ENCODE measurements at regions not wholly inside any gene's neighbourhood (a gene's known extent, or its start where the extent isn't known, plus 50 kb on each side); places are given as distances from the start of the nearest gene placed in this dataset.
"Not testable (repeated sequence)": the region's sequence is repeated elsewhere in the genome, so short reads cannot be mapped to it uniquely, and the experiment has no call there.

DNA sequence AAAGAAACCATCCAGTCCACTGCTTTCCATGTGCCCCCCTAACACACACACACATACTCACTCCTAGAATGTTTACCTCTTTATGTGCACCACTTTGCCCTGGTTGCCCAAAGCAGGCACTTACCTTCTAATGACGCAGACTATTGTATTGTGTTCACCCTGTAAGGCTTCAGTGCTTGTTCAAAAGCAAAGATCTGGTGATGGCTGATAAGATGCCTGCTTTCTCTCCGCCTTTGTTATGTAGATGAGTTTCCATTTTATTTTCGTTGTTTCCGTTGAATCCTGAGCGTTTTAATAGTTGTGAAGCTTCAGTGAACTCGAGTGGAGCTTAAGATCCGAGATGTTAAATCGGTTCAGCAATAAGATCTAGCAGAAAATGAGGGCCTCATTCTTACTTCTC is 452.7 kb downstream of the TMEM114 start:
- DNase-seq (ENCODE audit: extremely low spot score, unreplicated experiment), result no peak
- no peaks in the 10 kb centered on the region for H3K36me3 Mint-ChIP-seq
- H3K27me3 Mint-ChIP-seq, result peaks cover 6% of the 10 kb centered on the region
- H3K4me1 Mint-ChIP-seq (ENCODE audit: unreplicated experiment), result no peaks in the 10 kb centered on the region
- no peak for TF ChIP-seq CTCF (conservative IDR thresholded peaks at IDR 0.05)
- no peaks in the 10 kb centered on the region for H3K9me3 Mint-ChIP-seq
- H3K4me3 Mint-ChIP-seq, result no peak overlapping the region
- H3K27ac Mint-ChIP-seq, result no peak overlapping the region

DNA sequence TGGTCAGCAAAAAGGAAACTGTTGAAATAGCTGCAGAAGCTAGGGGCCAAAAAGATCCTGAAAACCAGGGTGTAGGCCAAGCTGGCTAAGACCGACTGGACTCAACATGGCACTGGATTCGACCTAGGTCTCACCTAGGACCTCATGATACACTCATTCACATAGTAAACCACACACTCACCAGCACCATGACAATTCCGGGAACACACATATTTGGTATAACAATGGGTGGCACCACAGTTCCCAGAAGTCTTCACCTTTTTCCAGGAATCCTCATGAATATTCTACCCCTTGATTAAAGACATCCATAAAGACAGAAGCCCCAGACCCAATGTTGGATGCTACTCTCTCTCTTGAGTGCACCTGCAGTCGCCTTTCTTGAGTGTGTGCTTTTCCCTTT is 460.1 kb downstream of the TMEM114 start:
- no peaks in the 10 kb centered on the region for H3K9me3 Mint-ChIP-seq
- DNase-seq (ENCODE audit: extremely low spot score, unreplicated experiment), result no peak
- H3K4me3 Mint-ChIP-seq, result no peak overlapping the region
- H3K27me3 Mint-ChIP-seq, result peaks cover 7% of the 10 kb centered on the region
- H3K4me1 Mint-ChIP-seq (ENCODE audit: unreplicated experiment), result no peaks in the 10 kb centered on the region
- TF ChIP-seq CTCF (conservative IDR thresholded peaks at IDR 0.05), result no peak
- H3K36me3 Mint-ChIP-seq, result no peaks in the 10 kb centered on the region
- H3K27ac Mint-ChIP-seq, result no peak overlapping the region

DNA sequence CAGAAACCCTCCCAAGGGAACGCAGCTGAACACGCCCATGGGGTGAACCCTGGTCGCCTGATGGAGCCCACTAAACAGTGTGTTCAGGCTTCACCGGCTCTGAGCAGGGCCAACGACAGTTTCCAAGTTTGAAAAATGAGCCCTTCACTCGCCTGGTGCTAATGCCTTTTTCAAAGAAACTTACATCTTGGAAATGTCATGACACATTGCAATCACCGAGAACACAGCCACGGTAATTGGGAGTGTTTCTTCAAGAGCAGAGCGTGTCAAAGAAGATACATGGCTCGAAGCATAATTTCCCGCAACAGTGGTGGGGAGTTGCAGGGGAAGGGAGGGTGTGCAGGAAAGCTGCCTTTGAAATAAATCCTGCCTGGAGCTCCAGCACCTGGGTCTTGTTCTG is 463.2 kb downstream of the TMEM114 start:
- H3K27me3 Mint-ChIP-seq, result peaks cover 4% of the 10 kb centered on the region
- no peaks in the 10 kb centered on the region for H3K9me3 Mint-ChIP-seq
- TF ChIP-seq CTCF (conservative IDR thresholded peaks at IDR 0.05), result no peak
- no peaks in the 10 kb centered on the region for H3K36me3 Mint-ChIP-seq
- H3K27ac Mint-ChIP-seq, result no peak overlapping the region
- no peak overlapping the region for H3K4me3 Mint-ChIP-seq
- H3K4me1 Mint-ChIP-seq (ENCODE audit: unreplicated experiment), result no peaks in the 10 kb centered on the region
- DNase-seq (ENCODE audit: extremely low spot score, unreplicated experiment), result no peak

GRCh38 chr16:8126313-8126712 is 464.0 kb downstream of the TMEM114 start:
- DNase-seq (ENCODE audit: extremely low spot score, unreplicated experiment), result no peak
- TF ChIP-seq CTCF (conservative IDR thresholded peaks at IDR 0.05), result no peak
- Mint-ChIP-seq H3K27ac (no peak overlapping the region), H3K4me3 (no peak overlapping the region), H3K36me3 (no peaks in the 10 kb centered on the region), H3K27me3 (peaks cover 4% of the 10 kb centered on the region), H3K4me1 (ENCODE audit: unreplicated experiment) (no peaks in the 10 kb centered on the region), H3K9me3 (no peaks in the 10 kb centered on the region)

- Mint-ChIP-seq H3K27me3 (no peaks in the 10 kb centered on the region), H3K9me3 (no peaks in the 10 kb centered on the region), H3K4me3 (no peak overlapping the region), H3K27ac (no peak overlapping the region), H3K4me1 (ENCODE audit: unreplicated experiment) (no peaks in the 10 kb centered on the region), H3K36me3 (no peaks in the 10 kb centered on the region)
- no peak for DNase-seq (ENCODE audit: extremely low spot score, unreplicated experiment)
- TF ChIP-seq CTCF (conservative IDR thresholded peaks at IDR 0.05), result no peak
Measured at GRCh38 chr16:8120001-8120400, 470.3 kb downstream of the TMEM114 start.

GRCh38 chr16:8115814-8116213 is 474.5 kb downstream of the TMEM114 start:
- DNase-seq (ENCODE audit: extremely low spot score, unreplicated experiment), result no peak
- H3K4me1 Mint-ChIP-seq (ENCODE audit: unreplicated experiment), result no peaks in the 10 kb centered on the region
- peaks cover 14% of the 10 kb centered on the region for H3K9me3 Mint-ChIP-seq
- TF ChIP-seq CTCF (conservative IDR thresholded peaks at IDR 0.05), result no peak
- H3K36me3 Mint-ChIP-seq, result no peaks in the 10 kb centered on the region
- no peak overlapping the region for H3K4me3 Mint-ChIP-seq
- H3K27ac Mint-ChIP-seq, result no peak overlapping the region
- no peaks in the 10 kb centered on the region for H3K27me3 Mint-ChIP-seq

- DNase-seq (ENCODE audit: extremely low spot score, unreplicated experiment); H3K27me3 Mint-ChIP-seq; H3K27ac Mint-ChIP-seq; H3K36me3 Mint-ChIP-seq; H3K4me3 Mint-ChIP-seq; H3K4me1 Mint-ChIP-seq (ENCODE audit: unreplicated experiment): not testable (repeated sequence)
- peaks cover 14% of the 10 kb centered on the region for H3K9me3 Mint-ChIP-seq
Measured at GRCh38 chr16:8114941-8115340, 475.4 kb downstream of the TMEM114 start.
